NCI-H128 (cell line): ENCODE measurements at regions not wholly inside any gene's neighbourhood (a gene's known extent, or its start where the extent isn't known, plus 50 kb on each side); places are given as distances from the start of the nearest gene placed in this dataset.
"Not testable (repeated sequence)": the region's sequence is repeated elsewhere in the genome, so short reads cannot be mapped to it uniquely, and the experiment has no call there.

Experiments
- DNase-seq: peaks from one replicate; lab custom pipeline; 2025; ENCODE audit not compliant: unreplicated experiment; lab: John Stamatoyannopoulos, UW

GRCh38 chr6:105675715-105676397 is 273.0 kb upstream of the PREP start:
- no peak for DNase-seq

DNA sequence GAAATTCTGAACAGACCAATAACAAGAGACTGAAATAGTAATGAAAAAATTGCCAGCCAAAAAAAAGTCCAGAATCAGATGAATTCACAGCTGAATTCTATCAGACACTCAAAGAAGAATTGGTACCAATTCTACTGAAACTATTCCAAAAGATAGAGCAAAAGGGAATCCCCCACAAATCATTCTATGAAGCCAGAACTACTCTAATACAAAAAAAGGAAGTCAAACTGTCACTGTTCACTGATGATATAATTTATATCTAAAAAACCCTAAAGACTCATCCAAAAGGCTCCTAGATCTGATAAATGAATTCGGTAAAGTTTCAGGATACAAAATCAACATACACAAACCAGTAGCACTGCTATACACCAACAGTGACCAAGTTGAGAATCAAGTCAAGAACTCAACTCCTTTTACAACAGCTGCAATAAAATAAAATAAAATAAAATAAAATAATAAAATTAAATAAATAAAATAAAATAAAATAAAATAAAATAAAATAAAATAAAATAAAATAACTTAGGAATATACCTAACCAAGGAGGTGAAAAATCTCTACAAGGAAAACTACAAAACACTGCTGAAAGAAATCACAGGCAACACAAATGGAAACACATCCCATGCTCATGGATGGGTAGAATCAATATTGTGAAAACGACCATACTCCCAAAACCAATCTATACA is 270.1 kb upstream of the PREP start:
- not testable (repeated sequence) for DNase-seq

- no peak for DNase-seq
Observed at GRCh38 chr6:105669232-105669631, 266.4 kb upstream of the PREP start.

GRCh38 chr6:105667056-105667455 is 264.2 kb upstream of the PREP start:
- DNase-seq: no peak

DNA sequence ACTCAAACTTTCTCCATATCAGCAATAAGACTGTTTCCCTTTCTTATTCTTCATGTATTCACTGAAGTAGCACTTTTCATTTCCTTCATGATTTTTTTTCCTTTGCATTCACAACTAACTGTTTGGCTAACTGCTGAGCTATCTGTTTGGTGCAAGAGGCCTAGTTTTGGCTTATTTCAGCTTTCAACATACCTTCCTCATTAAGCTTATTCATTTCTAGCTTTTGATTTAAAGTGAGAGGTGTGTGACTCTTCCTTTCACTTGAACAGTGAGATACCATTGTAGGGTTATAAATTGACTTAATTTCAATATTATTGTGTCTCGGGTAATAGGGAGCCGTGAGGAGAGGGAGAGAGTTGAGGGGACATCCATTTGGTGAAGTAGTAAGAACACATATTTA is 262.0 kb upstream of the PREP start:
- no peak for DNase-seq

DNA sequence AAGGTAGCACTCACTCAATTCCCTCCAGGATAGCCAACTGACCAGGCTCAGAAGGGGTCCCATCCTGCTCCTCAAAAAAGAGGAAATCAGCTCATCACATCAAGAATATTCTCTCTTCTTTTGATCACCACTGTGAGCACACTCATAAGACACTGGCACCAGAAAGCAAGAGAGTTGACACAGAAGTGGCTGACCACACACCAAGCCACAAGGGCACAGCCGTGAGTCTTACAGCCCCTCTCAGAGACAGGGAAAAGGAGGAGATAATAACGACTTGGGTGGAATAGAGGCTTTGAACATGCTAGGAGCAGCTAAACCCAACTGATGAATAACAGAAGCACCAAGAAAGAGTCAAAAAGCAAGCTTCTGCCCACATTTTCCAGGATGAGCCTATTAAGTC is 249.1 kb upstream of the PREP start:
- DNase-seq: no peak

DNA sequence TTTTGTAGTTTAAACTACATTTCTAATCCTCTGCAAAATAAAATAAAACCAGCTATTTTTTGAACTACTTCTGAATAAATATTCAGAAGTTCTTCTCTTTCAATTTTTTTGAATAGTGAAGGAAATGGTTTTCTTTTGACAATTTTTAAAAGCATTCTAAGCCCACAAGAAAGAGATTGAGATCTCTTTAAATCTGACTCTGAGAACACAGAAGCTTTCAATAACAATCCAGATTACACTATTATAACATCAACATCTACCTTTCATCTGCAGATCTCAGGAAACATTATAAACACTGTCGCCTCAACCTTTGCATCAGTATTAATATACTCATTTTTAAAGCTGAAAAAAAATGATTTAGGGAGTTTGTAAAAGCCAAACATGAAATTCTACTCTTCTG is 247.5 kb upstream of the PREP start:
- no peak for DNase-seq

DNA sequence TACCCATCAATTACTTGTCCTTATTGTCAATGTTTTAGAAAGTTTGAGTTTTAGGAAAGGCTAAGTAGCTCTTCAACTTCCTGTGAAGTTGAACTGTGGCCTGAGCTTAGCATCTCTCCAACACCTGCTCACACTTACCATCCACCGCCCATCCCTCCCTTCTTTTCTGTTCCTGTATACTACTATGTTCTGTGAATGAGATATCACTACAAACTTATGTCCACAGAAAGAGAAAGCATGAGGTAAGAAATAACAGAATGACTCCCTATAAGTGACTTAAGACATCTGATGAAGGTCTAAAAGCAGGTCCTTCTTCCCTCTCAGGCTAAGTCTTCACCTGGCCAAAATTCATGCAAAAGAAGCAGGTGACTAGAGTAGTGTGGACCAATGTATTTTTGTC is 246.3 kb upstream of the PREP start:
- no peak for DNase-seq

DNA sequence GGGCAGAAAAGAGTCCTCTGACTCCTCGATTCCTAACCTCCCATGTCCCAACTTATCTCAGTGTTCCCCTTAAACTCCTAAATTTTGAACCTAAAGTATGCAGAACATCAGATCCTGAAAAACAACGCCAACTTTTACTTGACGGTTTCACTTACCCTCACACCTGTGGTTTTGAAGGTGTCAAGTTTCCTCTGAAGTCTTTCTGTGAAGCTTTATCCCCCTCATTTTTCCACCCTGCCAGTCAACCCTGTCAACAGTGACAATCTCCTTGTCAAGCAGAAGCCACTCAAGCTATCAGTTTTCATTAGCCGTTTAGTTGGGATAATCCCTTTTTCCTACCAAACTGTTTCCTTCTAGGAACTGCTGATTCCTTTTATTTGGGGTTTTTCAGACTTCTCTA is 245.4 kb upstream of the PREP start:
- DNase-seq: no peak

GRCh38 chr6:105646391-105646867 is 243.5 kb upstream of the PREP start:
- no peak for DNase-seq

DNA sequence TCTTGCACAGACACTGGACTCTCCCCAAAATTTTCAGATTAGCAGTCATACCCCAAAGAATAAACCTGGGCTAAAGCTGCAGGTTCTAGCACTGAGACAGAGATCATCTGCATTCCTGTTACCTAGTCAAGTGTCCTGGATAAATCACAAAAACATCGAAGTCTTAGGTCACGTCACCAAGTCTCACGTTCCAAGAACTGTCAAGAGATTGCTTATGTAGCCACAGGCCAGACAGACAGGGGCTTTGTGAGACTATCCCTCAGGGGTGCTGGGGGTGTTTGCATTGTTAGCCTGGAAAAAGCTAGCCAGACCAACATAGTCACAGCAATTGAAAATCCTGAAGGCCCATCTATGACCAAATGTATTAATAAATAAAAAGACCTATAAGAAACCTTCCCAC is 243.1 kb upstream of the PREP start:
- DNase-seq: no peak

DNA sequence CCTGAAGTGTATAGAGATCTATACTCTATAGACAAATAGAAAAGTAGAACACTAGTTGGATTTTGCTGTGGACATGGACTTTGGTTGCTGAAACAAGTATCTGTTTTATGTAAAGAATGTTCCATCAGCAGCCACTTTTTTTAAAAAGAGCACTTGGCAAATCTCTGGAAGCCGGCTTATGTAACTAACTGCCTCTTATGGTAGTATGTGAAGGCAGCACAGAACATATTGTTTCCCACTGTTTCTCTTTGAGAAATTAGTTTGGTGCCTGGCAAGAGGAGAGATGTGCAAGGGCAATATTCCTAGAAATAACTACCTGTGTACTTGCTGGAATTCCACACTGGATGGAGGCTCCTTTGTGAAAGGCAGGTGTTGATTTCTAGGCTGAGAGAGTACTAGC is 242.3 kb upstream of the PREP start:
- no peak for DNase-seq

- DNase-seq: no peak
Observed at GRCh38 chr6:105644691-105645090, 241.8 kb upstream of the PREP start.

DNA sequence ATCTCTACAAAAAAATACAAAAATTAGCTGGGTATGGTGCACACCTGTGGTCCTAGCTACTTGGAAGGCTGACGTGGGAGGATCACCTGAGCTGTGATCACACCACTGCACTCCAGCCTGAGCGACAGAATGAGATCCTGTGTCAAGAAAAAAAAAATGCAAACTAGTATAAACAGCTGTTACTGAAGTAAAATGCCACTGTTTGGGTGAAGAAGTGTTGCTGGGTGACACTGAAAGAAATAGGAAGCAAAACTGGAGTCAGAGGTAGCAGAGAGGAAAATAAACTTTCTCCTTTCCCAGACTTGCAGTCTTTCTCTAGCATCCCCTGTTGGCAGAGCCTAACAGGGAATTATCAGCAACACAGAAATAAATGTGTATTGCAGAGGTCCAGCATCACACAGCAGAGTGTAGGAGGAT is 241.2 kb upstream of the PREP start:
- no peak for DNase-seq

- DNase-seq: peak; percentile 18
Observed at GRCh38 chr6:105642708-105643107, 239.8 kb upstream of the PREP start.

DNA sequence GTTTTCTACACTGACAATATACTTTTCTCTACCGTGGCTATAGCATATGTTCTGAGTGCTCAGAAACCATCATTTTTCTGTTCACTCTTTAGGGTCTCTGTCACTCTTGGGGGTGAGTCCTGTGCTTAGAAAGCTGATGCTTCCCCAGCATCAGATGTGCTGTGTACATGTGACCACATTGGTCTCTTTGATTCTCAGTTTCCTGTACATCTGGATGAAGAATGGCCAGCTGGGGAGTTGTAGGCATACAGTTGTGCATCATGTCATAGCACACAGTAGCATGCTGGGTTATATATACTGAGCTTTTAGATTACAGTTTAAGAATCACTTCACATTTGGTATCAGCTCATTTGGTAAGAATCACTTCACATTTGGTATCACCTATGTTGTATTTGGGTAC is 238.6 kb upstream of the PREP start:
- no peak for DNase-seq

DNA sequence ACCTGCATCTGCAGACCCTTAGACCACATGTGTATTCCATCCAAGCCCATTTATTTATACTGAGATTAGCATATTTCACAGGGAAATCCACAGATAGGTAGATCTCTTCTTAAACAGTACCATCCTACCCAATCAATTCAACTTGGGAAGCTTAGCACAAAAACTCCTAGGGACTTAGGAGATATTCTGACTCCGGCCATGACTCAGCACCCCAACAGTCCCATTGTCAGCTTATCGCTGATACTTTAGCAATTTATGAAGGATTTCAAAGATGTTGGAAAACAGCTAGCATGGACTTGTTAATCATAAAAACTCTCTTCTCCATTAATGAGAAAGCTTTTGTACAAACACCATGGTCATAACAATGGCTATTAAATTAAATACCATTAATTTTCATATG is 236.2 kb upstream of the PREP start:
- no peak for DNase-seq

DNA sequence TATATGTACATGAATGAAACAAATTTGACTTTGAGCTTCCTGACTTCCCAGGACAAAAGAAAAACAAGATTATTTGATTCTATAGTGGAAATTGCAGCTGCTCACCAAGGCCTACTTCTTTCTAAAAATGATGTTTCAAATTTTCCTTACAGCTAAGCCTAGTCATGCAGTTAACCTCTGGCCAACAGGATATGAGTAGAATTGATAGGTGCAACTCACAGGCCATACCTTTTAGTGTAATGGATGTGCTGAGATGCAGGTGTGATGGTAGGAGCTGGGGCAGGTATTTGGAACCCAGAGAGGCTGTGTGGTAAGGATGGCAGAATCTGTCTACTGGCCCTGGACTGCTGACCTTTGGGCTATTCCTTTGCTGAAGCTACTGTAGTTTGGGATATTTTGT is 230.9 kb upstream of the PREP start:
- no peak for DNase-seq

- DNase-seq: no peak
Observed at GRCh38 chr6:105628156-105628860, 225.4 kb upstream of the PREP start.

GRCh38 chr6:105626295-105627158 is 223.6 kb upstream of the PREP start:
- DNase-seq: no peak

GRCh38 chr6:105624021-105624420 is 221.1 kb upstream of the PREP start:
- no peak for DNase-seq
